ENCODE measurements at regions not wholly inside any gene's neighbourhood (a gene's known extent, or its start where the extent isn't known, plus 50 kb on each side); places are given as distances from the start of the nearest gene placed in this dataset.

DNA sequence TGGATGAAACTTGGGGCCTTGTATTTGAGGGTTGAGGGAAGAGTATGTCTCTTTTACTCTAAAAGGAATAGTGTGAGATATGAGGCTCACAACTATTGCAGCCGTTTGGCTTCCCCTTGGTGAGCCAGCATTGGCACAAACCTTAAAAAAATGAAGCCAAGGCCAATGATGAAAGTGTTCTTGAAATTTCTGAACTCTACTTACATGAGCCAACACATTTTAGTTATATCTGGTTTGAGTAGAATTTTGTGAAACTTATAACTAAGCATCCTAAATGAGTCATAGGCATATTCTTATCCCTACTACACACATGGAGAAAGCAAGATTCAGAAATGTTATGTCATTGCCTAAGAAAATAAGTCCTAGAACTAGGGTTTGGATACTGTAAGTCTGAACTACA lies 55.3 kb upstream of the ACSS3 start:
- DNase-seq: no peak

- DNase-seq: no peak
Observed at GRCh38 chr12:81021834-81022233, 56.0 kb upstream of the ACSS3 start.

DNA sequence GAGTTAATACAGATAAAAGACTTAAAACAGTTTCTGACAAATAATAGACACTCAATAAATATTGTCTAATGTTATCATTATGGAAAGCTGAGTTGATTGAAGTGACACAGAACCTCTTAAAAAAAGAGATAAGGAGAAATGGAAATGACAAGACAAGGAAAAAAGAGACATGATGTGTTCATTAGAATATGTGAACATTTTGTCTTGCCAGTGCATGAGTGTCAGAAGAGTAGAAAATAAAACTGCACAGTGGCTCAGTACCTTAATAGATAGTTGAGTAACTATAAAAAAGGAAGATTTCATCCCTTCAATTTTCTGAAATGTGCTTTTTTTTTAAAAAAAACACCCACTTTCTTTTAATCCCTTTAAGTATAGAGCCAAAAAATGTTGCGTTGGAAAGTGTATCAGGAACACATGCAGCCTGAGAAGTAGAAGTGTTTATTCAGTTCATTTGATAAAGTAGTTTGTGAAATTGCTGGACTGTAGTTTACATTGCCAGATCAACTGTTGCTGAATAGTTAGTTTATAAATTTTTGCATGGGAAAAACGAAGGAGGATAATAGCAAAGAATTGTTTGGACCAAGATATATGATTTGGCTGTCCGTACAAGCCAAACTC lies 56.6 kb upstream of the ACSS3 start:
- DNase-seq: no peak

DNA sequence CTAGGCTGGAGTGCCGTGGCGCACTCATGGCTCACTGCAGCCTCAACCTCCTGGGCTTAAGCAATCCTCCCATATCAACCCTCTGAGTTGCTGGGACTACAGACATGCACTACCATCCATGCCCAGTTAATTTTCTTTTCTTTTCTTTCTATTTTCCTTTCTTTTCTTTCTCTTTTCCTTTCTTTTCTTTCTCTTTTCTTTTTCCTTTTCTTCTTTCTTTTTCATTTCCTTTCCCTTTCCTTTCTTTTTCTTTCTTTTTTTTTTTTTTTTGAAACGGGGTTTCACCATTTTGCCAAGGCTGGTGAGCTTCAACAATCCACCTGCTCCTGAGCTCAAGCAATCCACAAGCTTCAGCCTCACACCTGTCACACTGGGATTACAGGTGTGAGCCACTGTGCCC lies 60.1 kb upstream of the ACSS3 start:
- no peak for DNase-seq

GRCh38 chr12:81015510-81015909 lies 62.4 kb upstream of the ACSS3 start:
- no peak for DNase-seq

DNA sequence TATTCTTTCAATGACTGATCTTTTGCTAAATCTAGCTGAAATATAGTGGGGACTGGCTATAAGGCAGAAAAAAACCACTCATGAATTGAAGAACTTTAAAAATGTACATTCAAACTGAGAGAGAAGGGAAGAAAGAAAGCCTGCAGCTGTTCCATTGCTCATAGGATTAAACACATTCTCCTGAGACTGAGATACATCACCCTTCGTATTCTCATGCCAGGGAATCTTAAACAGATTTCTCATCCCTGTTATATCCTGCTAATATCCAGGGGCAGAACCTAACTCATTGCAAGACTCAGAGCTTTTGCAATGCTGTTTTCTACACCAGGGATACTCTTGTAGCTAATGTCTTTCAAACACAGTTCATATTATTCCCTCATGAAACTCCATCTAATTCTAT lies 67.2 kb upstream of the ACSS3 start:
- DNase-seq: no peak

GRCh38 chr12:81005606-81006005 lies 67.9 kb upstream of the LIN7A start:
- DNase-seq: peak; percentile 62

- no peak for DNase-seq
Observed at GRCh38 chr12:81000831-81001230, 63.1 kb upstream of the LIN7A start.

- no peak for DNase-seq
Observed at GRCh38 chr12:80988986-80989385, 51.3 kb upstream of the LIN7A start.
